ENCODE measurements at regions not wholly inside any gene's neighbourhood (a gene's known extent, or its start where the extent isn't known, plus 50 kb on each side); places are given as distances from the start of the nearest gene placed in this dataset.
"Not testable (repeated sequence)": the region's sequence is repeated elsewhere in the genome, so short reads cannot be mapped to it uniquely, and the experiment has no call there.

GRCh38 chr2:78154586-78154985, 632.4 kb upstream of the LRRTM4 start:
- DNase-seq, result no peak

GRCh38 chr2:78162202-78162601, 640.0 kb upstream of the LRRTM4 start:
- DNase-seq, result no peak

GRCh38 chr2:78172157-78172556, 650.0 kb upstream of the LRRTM4 start:
- DNase-seq, result not testable (repeated sequence)

GRCh38 chr2:78175645-78176044, 653.5 kb upstream of the LRRTM4 start:
- DNase-seq, result no peak

- no peak for DNase-seq
Observed at GRCh38 chr2:78201064-78201575, 678.9 kb upstream of the LRRTM4 start.

- no peak for DNase-seq
Observed at GRCh38 chr2:78202366-78202765, 680.2 kb upstream of the LRRTM4 start.

GRCh38 chr2:78202986-78203670, 681.0 kb upstream of the LRRTM4 start:
- no peak for DNase-seq

- DNase-seq, result no peak
Observed at GRCh38 chr2:78218066-78218465, 695.9 kb upstream of the LRRTM4 start.

- no peak for DNase-seq
Observed at GRCh38 chr2:78237704-78238103, 715.5 kb upstream of the LRRTM4 start.

- DNase-seq, result no peak
Observed at GRCh38 chr2:78245394-78246135, 723.4 kb upstream of the LRRTM4 start.

- DNase-seq, result no peak
Observed at GRCh38 chr2:78251708-78252107, 729.5 kb upstream of the LRRTM4 start.

- DNase-seq, result no peak
Observed at GRCh38 chr2:78260861-78261260, 738.7 kb upstream of the LRRTM4 start.

GRCh38 chr2:78261454-78261853, 739.3 kb upstream of the LRRTM4 start:
- DNase-seq, result no peak

GRCh38 chr2:78262089-78262488, 739.9 kb upstream of the LRRTM4 start:
- DNase-seq, result not testable (repeated sequence)

- no peak for DNase-seq
Observed at GRCh38 chr2:78262713-78263375, 740.7 kb upstream of the LRRTM4 start.

- DNase-seq, result no peak
Observed at GRCh38 chr2:78263571-78263970, 741.4 kb upstream of the LRRTM4 start.

- no peak for DNase-seq
Observed at GRCh38 chr2:78264130-78264529, 742.0 kb upstream of the LRRTM4 start.

GRCh38 chr2:78281164-78281563, 744.3 kb upstream of the REG3G start:
- DNase-seq, result no peak

- DNase-seq, result no peak
Observed at GRCh38 chr2:78290581-78291214, 734.8 kb upstream of the REG3G start.

GRCh38 chr2:78293768-78294167, 731.7 kb upstream of the REG3G start:
- no peak for DNase-seq

- DNase-seq, result no peak
Observed at GRCh38 chr2:78301166-78301789, 724.2 kb upstream of the REG3G start.

- DNase-seq, result no peak
Observed at GRCh38 chr2:78304678-78305077, 720.8 kb upstream of the REG3G start.

GRCh38 chr2:78309460-78309859, 716.0 kb upstream of the REG3G start:
- no peak for DNase-seq
